ENCODE measurements at regions not wholly inside any gene's neighbourhood (a gene's known extent, or its start where the extent isn't known, plus 50 kb on each side); places are given as distances from the start of the nearest gene placed in this dataset.

GRCh38 chr9:25282946-25283345 is 395.3 kb downstream of the TUSC1 start:
- Histone ChIP-seq H2AK5ac (ENCODE audit: low read depth, low read length) (no peak overlapping the region), H3K9ac (ENCODE audit: low read depth, low read length) (no peak overlapping the region), H3K23ac (ENCODE audit: low read depth, low read length) (no peak overlapping the region), H2BK15ac (ENCODE audit: low read depth, low read length) (no peak overlapping the region), H2AFZ (replicated peaks; ENCODE audit: low read length, poor library complexity) (no peak overlapping the region), H4K8ac (ENCODE audit: low read depth in 2 of 2, low read length in 2 of 2) (no peak overlapping the region), H3K4me2 (ENCODE audit: low read depth, low read length) (no peak overlapping the region), H2BK20ac (ENCODE audit: low read depth, low read length) (no peak overlapping the region), H3K9me3 (ENCODE audit: control insufficient read depth, insufficient read depth, low read length) (no peaks in the 10 kb centered on the region), H3K36me3 (ENCODE audit: control insufficient read depth, insufficient read depth, low read length) (no peaks in the 10 kb centered on the region), H2AK9ac (replicated peaks; ENCODE audit: low read depth, low read length, poor library complexity) (no peak overlapping the region), H3K56ac (ENCODE audit: extremely low read depth, insufficient read depth, low read length) (no peak overlapping the region), H3K27ac (ENCODE audit: insufficient read depth, low read length) (no peak overlapping the region), H4K20me1 (ENCODE audit: insufficient read depth, low read length) (no peaks in the 10 kb centered on the region), H3K4ac (ENCODE audit: low read depth, low read length) (no peak overlapping the region), H3K4me1 (ENCODE audit: control insufficient read depth, insufficient read depth, low read length) (no peaks in the 10 kb centered on the region), H3K4me3 (ENCODE audit: insufficient read depth, low read depth, low read length) (no peak overlapping the region), H4K91ac (ENCODE audit: insufficient read depth, low read depth, low read length) (no peak overlapping the region), H3K9me1 (ENCODE audit: insufficient read depth, low read length) (no peaks in the 10 kb centered on the region), H4K5ac (ENCODE audit: low read depth, low read length) (no peak overlapping the region), H3K14ac (replicated peaks; ENCODE audit: low read depth, low read length) (no peak overlapping the region), H3K79me1 (ENCODE audit: low read depth in 1 of 2, low read length in 2 of 2) (no peaks in the 10 kb centered on the region), H3K27me3 (ENCODE audit: control insufficient read depth, insufficient read depth, low read length) (no peaks in the 10 kb centered on the region), H2BK5ac (ENCODE audit: low read depth, low read length, poor library complexity, severe bottlenecking) (no peak overlapping the region), H3K18ac (ENCODE audit: low read depth, low read length) (no peak overlapping the region), H2BK120ac (ENCODE audit: low read depth, low read length) (no peak overlapping the region)
- ChIA-PET POLR2A (ENCODE audit: unreplicated experiment) (no interaction called here), CTCF (no interaction called here)
- no CpG with 5 or more reads among the region's 1 CpG for WGBS, 2 experiments (ENCODE audit: extremely low coverage in 2 of 2, insufficient read length in 1 of 2)
- in situ Hi-C loops (cut with MboI; ENCODE audit: low sequenced_read_pairs) = no loop called here
- dilution Hi-C loops (cut with HindIII; ENCODE audit: low sequenced_read_pairs, unreplicated experiment) = no loop called here
- no TSS peak for BruUV-seq (replicated peaks)
- ATAC-seq (ENCODE audit: low read depth) = no peak
- intact Hi-C loops (cut with micrococcal nuclease) = no loop called here
- DNase-seq = no peak
- TF ChIP-seq ELK1 (IDR thresholded peaks at IDR 0.05; ENCODE audit: borderline replicate concordance, low read depth, low read length) = no peak
- TF ChIP-seq MXI1 (IDR thresholded peaks at IDR 0.05; ENCODE audit: borderline replicate concordance, low read depth, low read length) = no peak
- TF ChIP-seq SMC3 (IDR thresholded peaks at IDR 0.05; ENCODE audit: low read depth, low read length) = no peak
- no peak for TF ChIP-seq FOS (IDR thresholded peaks at IDR 0.05; ENCODE audit: low read depth, low read length)
- TF ChIP-seq RFX5 (IDR thresholded peaks at IDR 0.05; ENCODE audit: low read depth, low read length) = no peak
- no peak for TF ChIP-seq CEBPB (IDR thresholded peaks at IDR 0.05; ENCODE audit: low read depth, low read length)
- TF ChIP-seq BHLHE40 (IDR thresholded peaks at IDR 0.05; ENCODE audit: low read depth, low read length) = no peak
- TF ChIP-seq USF2 (IDR thresholded peaks at IDR 0.05; ENCODE audit: low read depth, low read length) = no peak
- no peak for TF ChIP-seq MAFK (IDR thresholded peaks at IDR 0.05; ENCODE audit: low read depth, low read length)
- TF ChIP-seq RAD21 (IDR thresholded peaks at IDR 0.05; ENCODE audit: low read length) = no peak
- TF ChIP-seq CHD1 (IDR thresholded peaks at IDR 0.05; ENCODE audit: low read depth, low read length) = no peak
- no peak for TF ChIP-seq MAZ (IDR thresholded peaks at IDR 0.05; ENCODE audit: borderline replicate concordance, low read depth, low read length)
- no peak for TF ChIP-seq CTCF (conservative IDR thresholded peaks at IDR 0.05; ENCODE audit: low read depth, low read length)
- no peak for TF ChIP-seq NFE2L2 (IDR thresholded peaks at IDR 0.05; ENCODE audit: low read depth, low read length)
- TF ChIP-seq POLR2A (IDR thresholded peaks at IDR 0.05; ENCODE audit: low read depth, low read length) = no peak
- no peak for TF ChIP-seq RCOR1 (IDR thresholded peaks at IDR 0.05; ENCODE audit: insufficient replicate concordance, low read length)

Measured in IMR-90 (cell line).